Thyroid gland (tissue), 4 donors: ENCODE measurements at regions not wholly inside any gene's neighbourhood (a gene's known extent, or its start where the extent isn't known, plus 50 kb on each side); places are given as distances from the start of the nearest gene placed in this dataset.

Experiments
- CTCF ChIP-seq, 6 experiments: fragments of 200-600 bp in 3 of 6; fragments of 450-650 bp in 3 of 6; sonication (generic) in 3 of 6; IDR thresholded peaks; one replicate each; pipeline ENCODE4 v1.5.1; 2016 to 2019; ENCODE audit warnings: antibody characterized with exemption in 6 of 6, mild to moderate bottlenecking in 2 of 6, inconsistent platforms in 1 of 6, moderate library complexity in 1 of 6
- POLR2A ChIP-seq, 2 donors: fragments of 450-650 bp; IDR thresholded peaks; one replicate each; pipeline ENCODE4 v1.6.1; 2017; ENCODE audit warnings: antibody characterized with exemption in 2 of 2, mild to moderate bottlenecking in 2 of 2, moderate library complexity in 1 of 2

GRCh38 chr4:33518856-33519255 lies 2725.5 kb downstream of the ARAP2 start:
- no peak for TF ChIP-seq CTCF (IDR thresholded peaks at IDR 0.05)
- TF ChIP-seq POLR2A (IDR thresholded peaks at IDR 0.05): no peak
